Progenitor cell of endocrine pancreas (in vitro differentiated cells): ENCODE measurements at regions not wholly inside any gene's neighbourhood (a gene's known extent, or its start where the extent isn't known, plus 50 kb on each side); places are given as distances from the start of the nearest gene placed in this dataset.

ENCODE experiments used
- DNase-seq: peaks from one replicate; pipeline ENCODE4 v3.0.0; 2021; ENCODE audit warnings: low spot score; ENCODE audit not compliant: unreplicated experiment
- H3K27ac Mint-ChIP-seq: 2 replicates; pipeline ENCODE4 v1.8.0; 2021; ENCODE audit warnings: mild to moderate bottlenecking, moderate library complexity, mixed read lengths
- H3K27me3 Mint-ChIP-seq: 2 replicates; pipeline ENCODE4 v1.8.0; 2021; ENCODE audit warnings: mixed read lengths
- H3K36me3 Mint-ChIP-seq: 2 replicates; pipeline ENCODE4 v1.8.0; 2022; ENCODE audit warnings: mixed read lengths; ENCODE audit not compliant: insufficient read depth
- H3K4me1 Mint-ChIP-seq: 2 replicates; pipeline ENCODE4 v1.8.0; 2021; ENCODE audit warnings: low read depth, mixed read lengths
- H3K4me3 Mint-ChIP-seq: 2 replicates; pipeline ENCODE4 v1.8.0; 2021; ENCODE audit warnings: low read depth, mild to moderate bottlenecking, moderate library complexity, mixed read lengths
- H3K9me3 Mint-ChIP-seq: 2 replicates; pipeline ENCODE4 v1.8.0; 2021; ENCODE audit warnings: low read depth, mixed read lengths
- CTCF ChIP-seq: fragments of 200-600 bp; sonication (generic); IDR thresholded peaks from one replicate; pipeline ENCODE4 v1.5.0; 2021; ENCODE audit warnings: antibody characterized with exemption, mild to moderate bottlenecking; ENCODE audit not compliant: unreplicated experiment

- no peaks in the 10 kb centered on the region for H3K36me3 Mint-ChIP-seq
- no peak overlapping the region for H3K27ac Mint-ChIP-seq
- no peaks in the 10 kb centered on the region for H3K27me3 Mint-ChIP-seq
- DNase-seq, result no peak
- H3K9me3 Mint-ChIP-seq, result no peaks in the 10 kb centered on the region
- no peak overlapping the region for H3K4me3 Mint-ChIP-seq
- H3K4me1 Mint-ChIP-seq, result no peaks in the 10 kb centered on the region
- TF ChIP-seq CTCF, result no peak
Measured at GRCh38 chr10:4257939-4258465, 473.0 kb upstream of the KLF6 start.

GRCh38 chr10:4256971-4257370 lies 472.0 kb upstream of the KLF6 start:
- H3K27me3 Mint-ChIP-seq, result no peaks in the 10 kb centered on the region
- no peak for DNase-seq
- no peaks in the 10 kb centered on the region for H3K9me3 Mint-ChIP-seq
- no peaks in the 10 kb centered on the region for H3K36me3 Mint-ChIP-seq
- H3K4me1 Mint-ChIP-seq, result no peaks in the 10 kb centered on the region
- no peak overlapping the region for H3K27ac Mint-ChIP-seq
- TF ChIP-seq CTCF, result no peak
- no peak overlapping the region for H3K4me3 Mint-ChIP-seq

- Mint-ChIP-seq H3K36me3 (no peaks in the 10 kb centered on the region), H3K9me3 (no peaks in the 10 kb centered on the region), H3K27me3 (no peaks in the 10 kb centered on the region), H3K27ac (no peak overlapping the region), H3K4me1 (no peaks in the 10 kb centered on the region), H3K4me3 (no peak overlapping the region)
- no peak for DNase-seq
- TF ChIP-seq CTCF, result no peak
Measured at GRCh38 chr10:4255751-4256150, 470.7 kb upstream of the KLF6 start.

- Mint-ChIP-seq H3K4me3 (no peak overlapping the region), H3K27me3 (no peaks in the 10 kb centered on the region), H3K36me3 (no peaks in the 10 kb centered on the region), H3K27ac (no peak overlapping the region), H3K4me1 (no peaks in the 10 kb centered on the region), H3K9me3 (no peaks in the 10 kb centered on the region)
- TF ChIP-seq CTCF, result no peak
- no peak for DNase-seq
Measured at GRCh38 chr10:4254101-4254994, 469.3 kb upstream of the KLF6 start.

- no peaks in the 10 kb centered on the region for H3K36me3 Mint-ChIP-seq
- no peaks in the 10 kb centered on the region for H3K9me3 Mint-ChIP-seq
- no peaks in the 10 kb centered on the region for H3K4me1 Mint-ChIP-seq
- H3K4me3 Mint-ChIP-seq, result no peak overlapping the region
- H3K27ac Mint-ChIP-seq, result no peak overlapping the region
- H3K27me3 Mint-ChIP-seq, result no peaks in the 10 kb centered on the region
- DNase-seq, result no peak
- no peak for TF ChIP-seq CTCF
Measured at GRCh38 chr10:4252701-4253100, 467.7 kb upstream of the KLF6 start.
